ENCODE measurements at regions not wholly inside any gene's neighbourhood (a gene's known extent, or its start where the extent isn't known, plus 50 kb on each side); places are given as distances from the start of the nearest gene placed in this dataset.

- FAIRE-seq: no peak
Measured at GRCh38 chrX:10821293-10821692, 200.9 kb upstream of the MID1 start.

- no peak for FAIRE-seq
Measured at GRCh38 chrX:10828036-10828435, 207.7 kb upstream of the MID1 start.

GRCh38 chrX:10828640-10829039 lies 208.3 kb upstream of the MID1 start:
- no peak for FAIRE-seq

GRCh38 chrX:10831716-10832502 lies 211.5 kb upstream of the MID1 start:
- FAIRE-seq: no peak

GRCh38 chrX:10833299-10834169 lies 213.1 kb upstream of the MID1 start:
- FAIRE-seq: no peak

GRCh38 chrX:10841579-10841978 lies 221.2 kb upstream of the MID1 start:
- FAIRE-seq: no peak

- FAIRE-seq: no peak
Measured at GRCh38 chrX:10842646-10843045, 222.3 kb upstream of the MID1 start.

GRCh38 chrX:10847333-10847732 lies 226.9 kb upstream of the MID1 start:
- FAIRE-seq: no peak

- no peak for FAIRE-seq
Measured at GRCh38 chrX:10851809-10852208, 231.4 kb upstream of the MID1 start.

- FAIRE-seq: no peak
Measured at GRCh38 chrX:10854594-10854993, 234.2 kb upstream of the MID1 start.

GRCh38 chrX:10855845-10856244 lies 235.5 kb upstream of the MID1 start:
- no peak for FAIRE-seq

- no peak for FAIRE-seq
Measured at GRCh38 chrX:10856797-10857196, 236.4 kb upstream of the MID1 start.

- FAIRE-seq: no peak
Measured at GRCh38 chrX:10859353-10859752, 239.0 kb upstream of the MID1 start.

- no peak for FAIRE-seq
Measured at GRCh38 chrX:10875995-10876394, 235.1 kb upstream of the HCCS start.

- FAIRE-seq: no peak
Measured at GRCh38 chrX:10882484-10882883, 228.6 kb upstream of the HCCS start.

- no peak for FAIRE-seq
Measured at GRCh38 chrX:10884246-10884645, 226.9 kb upstream of the HCCS start.

GRCh38 chrX:10892621-10893225 lies 218.4 kb upstream of the HCCS start:
- FAIRE-seq: no peak

GRCh38 chrX:10893366-10893765 lies 217.8 kb upstream of the HCCS start:
- FAIRE-seq: no peak

- no peak for FAIRE-seq
Measured at GRCh38 chrX:10893976-10894375, 217.2 kb upstream of the HCCS start.

- FAIRE-seq: no peak
Measured at GRCh38 chrX:10897768-10898167, 213.4 kb upstream of the HCCS start.

- FAIRE-seq: no peak
Measured at GRCh38 chrX:10900585-10901289, 210.4 kb upstream of the HCCS start.

GRCh38 chrX:10901290-10901633 lies 209.9 kb upstream of the HCCS start:
- FAIRE-seq: no peak

GRCh38 chrX:10902001-10902400 lies 209.1 kb upstream of the HCCS start:
- no peak for FAIRE-seq
